Testis (tissue), 2 donors: ENCODE measurements at regions not wholly inside any gene's neighbourhood (a gene's known extent, or its start where the extent isn't known, plus 50 kb on each side); places are given as distances from the start of the nearest gene placed in this dataset.
"Not testable (repeated sequence)": the region's sequence is repeated elsewhere in the genome, so short reads cannot be mapped to it uniquely, and the experiment has no call there.

ENCODE experiments used
- POLR2A ChIP-seq: fragments of 450-650 bp; IDR thresholded peaks from one replicate; pipeline ENCODE4 v1.6.1; 2017; ENCODE audit warnings: antibody characterized with exemption, mild to moderate bottlenecking, moderate library complexity
- TF ChIP-seq, protein P1 (sequence below), 3 experiments: fragments of 450-650 bp in 2 of 3; fragments of 200-600 bp in 1 of 3; sonication (generic) in 1 of 3; IDR thresholded peaks; one replicate each; pipeline ENCODE4 v1.5.1; 2016 to 2019; ENCODE audit warnings: antibody characterized with exemption in 3 of 3, mild to moderate bottlenecking in 2 of 3, moderate library complexity in 1 of 3

- not testable (repeated sequence) for TF ChIP-seq POLR2A
- TF ChIP-seq, protein P1, sequence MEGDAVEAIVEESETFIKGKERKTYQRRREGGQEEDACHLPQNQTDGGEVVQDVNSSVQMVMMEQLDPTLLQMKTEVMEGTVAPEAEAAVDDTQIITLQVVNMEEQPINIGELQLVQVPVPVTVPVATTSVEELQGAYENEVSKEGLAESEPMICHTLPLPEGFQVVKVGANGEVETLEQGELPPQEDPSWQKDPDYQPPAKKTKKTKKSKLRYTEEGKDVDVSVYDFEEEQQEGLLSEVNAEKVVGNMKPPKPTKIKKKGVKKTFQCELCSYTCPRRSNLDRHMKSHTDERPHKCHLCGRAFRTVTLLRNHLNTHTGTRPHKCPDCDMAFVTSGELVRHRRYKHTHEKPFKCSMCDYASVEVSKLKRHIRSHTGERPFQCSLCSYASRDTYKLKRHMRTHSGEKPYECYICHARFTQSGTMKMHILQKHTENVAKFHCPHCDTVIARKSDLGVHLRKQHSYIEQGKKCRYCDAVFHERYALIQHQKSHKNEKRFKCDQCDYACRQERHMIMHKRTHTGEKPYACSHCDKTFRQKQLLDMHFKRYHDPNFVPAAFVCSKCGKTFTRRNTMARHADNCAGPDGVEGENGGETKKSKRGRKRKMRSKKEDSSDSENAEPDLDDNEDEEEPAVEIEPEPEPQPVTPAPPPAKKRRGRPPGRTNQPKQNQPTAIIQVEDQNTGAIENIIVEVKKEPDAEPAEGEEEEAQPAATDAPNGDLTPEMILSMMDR (IDR thresholded peaks at IDR 0.05): not testable (repeated sequence)
Observed at GRCh38 chr21:8388169-8388939, 2133.0 kb upstream of the TPTE start.
